ENCODE measurements at regions not wholly inside any gene's neighbourhood (a gene's known extent, or its start where the extent isn't known, plus 50 kb on each side); places are given as distances from the start of the nearest gene placed in this dataset.
"Not testable (repeated sequence)": the region's sequence is repeated elsewhere in the genome, so short reads cannot be mapped to it uniquely, and the experiment has no call there.

GRCh38 chr4:102404431-102404969 lies 59.2 kb upstream of the SLC39A8 start:
- no peak for DNase-seq
- intact Hi-C loops (cut with DNase I): no loop called here
- Histone ChIP-seq H3K27ac (no peak overlapping the region), H3K36me3 (peaks cover 2% of the 10 kb centered on the region), H3K27me3 (no peaks in the 10 kb centered on the region), H3K9me3 (no peaks in the 10 kb centered on the region), H3K4me1 (ENCODE audit: insufficient read depth) (no peaks in the 10 kb centered on the region), H3K4me3 (no peak overlapping the region)
- TF ChIP-seq CTCF (IDR thresholded peaks at IDR 0.05): no peak
- TF ChIP-seq POLR2A (IDR thresholded peaks at IDR 0.05): no peak
- TF ChIP-seq EP300 (IDR thresholded peaks at IDR 0.05): no peak
- WGBS, 3 donors: 7 to 13% (median 9%) methylated on average over 1 of the region's 1 CpG

GRCh38 chr4:102405821-102406401 lies 60.6 kb upstream of the SLC39A8 start:
- no peak overlapping the region for H3K27ac ChIP-seq
- H3K36me3 ChIP-seq: peaks cover 2% of the 10 kb centered on the region
- H3K4me3 ChIP-seq: no peak overlapping the region
- TF ChIP-seq POLR2A (IDR thresholded peaks at IDR 0.05) (no peak), EP300 (IDR thresholded peaks at IDR 0.05) (no peak), CTCF (IDR thresholded peaks at IDR 0.05) (no peak)
- intact Hi-C loops (cut with DNase I): no loop called here
- no peak for DNase-seq
- no peaks in the 10 kb centered on the region for H3K27me3 ChIP-seq
- H3K4me1 ChIP-seq (ENCODE audit: insufficient read depth): no peaks in the 10 kb centered on the region
- H3K9me3 ChIP-seq: no peaks in the 10 kb centered on the region
- 78 to 83% (median 78%) methylated on average over 3 of the region's 3 CpGs for WGBS, 3 donors

- H3K27ac ChIP-seq; H3K27me3 ChIP-seq; H3K4me3 ChIP-seq; intact Hi-C loops (cut with DNase I); H3K36me3 ChIP-seq; H3K9me3 ChIP-seq; DNase-seq; H3K4me1 ChIP-seq (ENCODE audit: insufficient read depth): not testable (repeated sequence)
- 82 to 86% (median 85%) methylated on average over 1 of the region's 1 CpG for WGBS, 3 donors
These were observed 65.6 kb upstream of the SLC39A8 start for GRCh38 chr4:102410884-102411283.

- WGBS, 3 donors: 72 to 83% (median 76%) methylated on average over 1 of the region's 1 CpG
- H3K27me3 ChIP-seq: no peaks in the 10 kb centered on the region
- H3K36me3 ChIP-seq: peaks cover 2% of the 10 kb centered on the region
- no peaks in the 10 kb centered on the region for H3K9me3 ChIP-seq
- intact Hi-C loops (cut with DNase I): no loop called here
- no peak for DNase-seq
- H3K4me3 ChIP-seq: no peak overlapping the region
- TF ChIP-seq POLR2A (IDR thresholded peaks at IDR 0.05) (no peak), EP300 (IDR thresholded peaks at IDR 0.05) (no peak), CTCF (IDR thresholded peaks at IDR 0.05) (no peak)
- no peak overlapping the region for H3K27ac ChIP-seq
- H3K4me1 ChIP-seq (ENCODE audit: insufficient read depth): no peaks in the 10 kb centered on the region
These were observed 66.1 kb upstream of the SLC39A8 start for GRCh38 chr4:102411408-102411807.

GRCh38 chr4:102416765-102417164 lies 71.5 kb upstream of the SLC39A8 start:
- no peaks in the 10 kb centered on the region for H3K9me3 ChIP-seq
- H3K4me3 ChIP-seq: no peak overlapping the region
- H3K27me3 ChIP-seq: no peaks in the 10 kb centered on the region
- H3K36me3 ChIP-seq: no peaks in the 10 kb centered on the region
- H3K4me1 ChIP-seq (ENCODE audit: insufficient read depth): no peaks in the 10 kb centered on the region
- DNase-seq: no peak
- intact Hi-C loops (cut with DNase I): no loop called here
- no peak overlapping the region for H3K27ac ChIP-seq
- TF ChIP-seq POLR2A (IDR thresholded peaks at IDR 0.05): no peak
- no peak for TF ChIP-seq EP300 (IDR thresholded peaks at IDR 0.05)
- TF ChIP-seq CTCF (IDR thresholded peaks at IDR 0.05): no peak

All from ovary (tissue), 7 donors.